SW 1271 (cell line): ENCODE measurements at regions not wholly inside any gene's neighbourhood (a gene's known extent, or its start where the extent isn't known, plus 50 kb on each side); places are given as distances from the start of the nearest gene placed in this dataset.
A peak's percentile ranks its signal among the peaks of the same experiment; 100 is the strongest.

Experiments
- DNase-seq, 2 experiments: peaks; one replicate each; lab custom pipeline; 2025; lab: John Stamatoyannopoulos, UW

DNA sequence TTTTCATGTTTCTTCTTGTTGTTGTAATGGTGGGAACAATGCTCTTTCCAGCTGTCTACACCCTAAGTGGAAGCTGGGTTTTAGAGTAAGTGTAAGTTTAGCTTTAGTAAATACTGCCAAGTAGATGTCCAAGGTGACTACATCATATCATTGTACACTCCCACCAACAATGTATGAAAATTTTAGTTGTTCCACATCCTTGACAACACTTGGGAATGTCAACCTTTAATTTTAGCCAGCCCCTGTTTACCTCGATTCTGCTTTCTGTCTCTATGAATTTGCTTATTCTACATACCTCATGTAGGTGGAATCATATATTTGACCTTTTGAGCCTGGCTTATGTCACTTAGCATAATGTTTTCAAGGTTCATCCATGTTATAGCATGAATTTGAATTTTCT lies 93.0 kb downstream of the MTPAP start:
- DNase-seq, result no peak

DNA sequence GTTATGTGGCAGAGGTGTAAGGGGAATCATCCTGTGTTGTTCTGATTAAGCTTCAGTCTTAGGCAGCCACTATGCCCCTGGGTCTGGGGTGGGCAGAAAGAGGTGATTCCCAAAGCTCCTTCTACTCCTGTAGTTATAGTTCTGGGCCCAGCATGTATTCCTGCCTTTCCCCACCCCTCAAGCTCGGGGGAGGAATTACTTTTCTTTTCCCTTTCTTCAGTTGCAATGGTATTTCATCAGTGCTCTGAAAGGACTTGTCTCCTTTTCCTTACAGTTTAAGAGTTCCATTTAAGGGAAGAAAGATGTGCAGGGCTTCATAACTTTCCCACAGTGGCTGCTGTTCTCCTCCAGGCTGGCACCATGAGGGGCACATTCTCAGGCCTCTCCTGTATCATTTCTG lies 94.2 kb downstream of the MTPAP start:
- DNase-seq, result no peak

- DNase-seq, result no peak
Observed at GRCh38 chr10:30248728-30249127, 100.3 kb downstream of the MTPAP start.

GRCh38 chr10:30247704-30248103 lies 101.4 kb downstream of the MTPAP start:
- no peak for DNase-seq

GRCh38 chr10:30241422-30242110 lies 107.5 kb downstream of the MTPAP start:
- DNase-seq, result no peak

- no peak for DNase-seq
Observed at GRCh38 chr10:30238836-30239235, 110.2 kb downstream of the MTPAP start.

DNA sequence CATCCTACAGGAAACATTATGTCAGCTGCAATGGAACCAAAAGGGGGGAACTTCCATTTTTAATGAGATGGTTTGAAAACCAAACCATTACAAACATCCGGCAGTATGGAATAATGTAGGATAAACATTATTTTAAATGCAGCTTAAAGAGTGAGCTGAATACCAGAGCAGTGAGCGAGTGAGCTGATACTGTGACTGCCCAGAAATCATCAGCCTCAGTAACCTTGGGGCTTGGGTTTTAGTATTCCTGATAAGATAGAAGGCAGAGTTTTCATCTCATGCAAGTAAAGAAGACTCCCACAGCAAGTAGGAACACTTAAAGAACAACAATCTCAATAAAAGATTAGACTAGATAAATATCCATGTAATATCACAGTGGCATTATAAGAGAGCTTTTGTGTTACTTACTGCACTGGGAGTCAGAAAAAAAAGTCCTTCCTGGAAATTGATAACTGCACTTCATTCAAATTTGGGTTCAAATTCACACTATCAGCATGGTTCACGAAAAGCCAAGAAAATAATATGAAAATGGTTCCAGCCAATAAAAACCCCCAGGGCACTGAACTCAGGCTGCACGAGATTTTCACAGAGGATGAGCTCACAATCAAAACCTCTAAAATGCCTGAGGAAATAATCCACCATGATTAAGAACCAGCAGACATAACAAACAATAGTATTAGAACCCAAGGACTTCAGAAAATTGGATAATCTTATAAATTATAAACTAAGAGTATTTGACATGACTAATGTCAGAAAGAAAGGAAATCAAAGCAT lies 115.7 kb downstream of the MTPAP start:
- DNase-seq, result no peak

DNA sequence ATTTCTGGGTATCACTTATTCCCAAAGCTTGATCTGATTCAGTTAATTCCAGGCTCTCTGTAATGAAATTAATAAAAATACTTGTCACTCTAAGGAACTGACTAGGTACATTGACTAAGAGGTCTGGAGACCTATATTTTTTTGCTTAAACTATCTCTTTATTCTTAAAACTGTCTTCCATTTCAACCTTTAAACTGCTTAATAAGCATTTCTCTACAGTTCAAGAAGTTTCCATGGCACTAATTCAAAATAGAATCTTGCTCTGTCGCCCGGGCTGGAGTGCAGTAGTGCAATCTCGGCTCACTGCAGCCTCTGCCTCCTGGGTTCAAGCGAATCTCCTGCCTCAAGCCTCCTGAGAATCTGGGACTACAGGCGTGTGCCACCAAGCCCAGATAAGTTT lies 117.4 kb downstream of the MTPAP start:
- DNase-seq, result no peak

DNA sequence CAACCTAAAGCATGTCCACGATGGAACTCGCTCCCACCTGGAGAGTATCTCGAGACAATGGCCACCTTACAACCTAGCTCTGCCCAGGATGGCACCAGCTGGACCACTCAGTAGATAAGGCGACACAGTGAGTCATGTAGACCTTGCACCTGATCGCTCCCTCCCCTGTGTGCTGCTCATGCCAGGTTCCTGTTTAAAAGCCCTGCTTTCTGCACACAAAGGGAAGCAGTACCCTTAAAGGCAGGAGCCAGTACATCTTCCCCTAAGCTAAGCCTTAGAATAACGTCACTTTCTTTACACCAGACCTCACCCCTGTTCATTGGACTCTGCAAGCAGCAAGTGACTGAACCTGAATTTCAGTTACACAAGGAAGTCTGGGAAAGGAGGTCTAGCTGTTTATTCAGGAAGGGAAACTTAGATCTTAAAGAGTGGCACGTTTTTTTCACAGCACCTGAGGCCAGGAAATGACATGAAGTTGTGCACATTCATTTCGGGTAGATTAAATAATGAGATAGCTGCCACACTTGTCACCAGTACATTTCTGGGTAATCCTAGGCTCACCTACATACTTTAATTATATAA lies 117.9 kb downstream of the MTPAP start:
- DNase-seq, result no peak

GRCh38 chr10:30229536-30229935 lies 119.5 kb downstream of the MTPAP start:
- DNase-seq, result no peak

DNA sequence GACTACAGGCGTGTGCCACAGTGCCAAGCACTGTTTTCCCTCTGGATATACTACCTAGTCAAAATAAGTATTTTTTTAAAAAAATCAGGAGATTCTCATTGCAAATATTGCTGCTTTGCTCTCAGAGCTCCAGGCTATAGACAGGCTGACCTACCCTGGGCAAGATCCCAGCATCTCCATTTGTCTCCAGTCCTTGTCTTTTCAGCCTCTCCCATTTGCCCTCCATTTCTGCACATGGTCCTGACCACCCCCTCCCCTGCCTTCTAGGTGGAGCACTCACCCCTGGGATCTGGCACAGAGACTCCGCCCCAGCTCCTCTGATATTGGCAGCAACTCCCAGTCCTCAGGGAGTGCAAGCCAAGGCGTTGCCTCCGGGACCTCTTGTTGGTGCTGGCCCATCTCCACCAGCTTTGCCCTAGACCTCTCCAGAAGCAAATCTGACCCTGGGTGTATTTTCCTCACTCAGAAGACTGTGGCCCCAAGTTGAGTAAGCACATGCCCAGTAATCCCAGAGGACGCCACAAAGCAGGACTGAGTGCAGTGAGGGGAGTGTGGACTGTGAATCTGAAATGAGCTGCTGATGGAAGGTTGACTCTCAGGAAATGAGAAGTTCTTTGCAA lies 120.6 kb downstream of the MTPAP start:
- DNase-seq, result no peak

DNA sequence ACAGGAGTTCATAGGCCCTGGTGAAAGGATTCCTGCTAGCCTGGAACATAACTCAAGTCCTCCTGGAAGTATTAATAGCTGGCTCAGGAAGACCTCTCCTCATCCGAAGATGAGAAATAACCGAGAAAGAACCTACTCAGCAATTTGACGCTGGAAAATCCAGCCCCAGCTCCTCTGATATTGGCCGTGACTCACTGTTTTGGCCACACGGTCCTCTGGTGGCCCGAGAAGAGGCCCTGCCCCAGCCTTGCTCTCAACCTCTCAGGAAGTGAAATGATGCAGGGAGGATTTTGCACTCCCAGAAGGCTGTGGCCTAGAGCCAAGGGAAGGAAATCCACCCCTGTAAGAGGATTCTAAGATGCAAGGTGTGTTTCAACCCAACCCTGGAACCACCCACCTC lies 121.6 kb downstream of the MTPAP start:
- no peak for DNase-seq

GRCh38 chr10:30219971-30220751 lies 128.9 kb downstream of the MTPAP start:
- no peak for DNase-seq

DNA sequence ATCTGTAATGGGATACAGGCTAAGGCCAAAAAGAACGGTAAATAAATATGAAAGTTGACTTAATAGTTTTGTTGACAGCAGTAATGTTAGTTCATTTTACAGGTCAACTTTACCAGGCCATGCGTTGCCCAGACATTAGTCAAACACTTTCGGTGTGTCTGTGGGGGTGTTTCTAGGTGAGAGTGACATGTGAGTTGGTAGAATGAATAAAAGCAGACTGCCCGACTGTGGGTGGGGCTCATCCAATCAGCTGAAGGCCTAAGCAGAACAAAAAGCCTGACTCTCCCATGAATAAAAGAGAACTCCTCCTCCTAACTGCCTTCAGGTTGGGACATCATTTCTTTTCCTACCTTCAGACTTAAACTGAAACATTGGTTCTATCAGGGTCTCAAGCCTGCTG lies 132.3 kb downstream of the MTPAP start:
- no peak for DNase-seq

DNA sequence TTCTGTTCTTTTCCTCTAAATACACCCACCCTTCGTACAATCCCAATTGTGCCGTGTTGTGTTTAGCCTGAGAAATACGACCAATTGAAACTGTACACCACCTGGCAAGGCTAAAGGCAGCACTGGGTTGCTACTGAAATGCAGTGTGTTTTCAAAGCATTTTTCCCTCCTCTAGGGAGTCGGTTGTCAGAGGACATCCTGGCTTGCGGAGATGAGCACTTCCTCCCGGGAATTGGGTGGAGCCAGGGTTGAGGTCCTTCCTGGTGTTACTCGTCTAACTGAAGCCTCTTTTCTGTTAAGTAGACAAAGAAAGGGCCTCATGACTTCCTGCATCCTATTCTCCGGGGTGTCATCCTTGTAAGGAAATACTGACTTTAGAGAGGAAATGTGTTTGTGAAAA lies 133.5 kb downstream of the MTPAP start:
- no peak for DNase-seq

GRCh38 chr10:30215141-30215540 lies 133.9 kb downstream of the MTPAP start:
- DNase-seq, result no peak

GRCh38 chr10:30210296-30210695 lies 138.8 kb downstream of the MTPAP start:
- no peak for DNase-seq

DNA sequence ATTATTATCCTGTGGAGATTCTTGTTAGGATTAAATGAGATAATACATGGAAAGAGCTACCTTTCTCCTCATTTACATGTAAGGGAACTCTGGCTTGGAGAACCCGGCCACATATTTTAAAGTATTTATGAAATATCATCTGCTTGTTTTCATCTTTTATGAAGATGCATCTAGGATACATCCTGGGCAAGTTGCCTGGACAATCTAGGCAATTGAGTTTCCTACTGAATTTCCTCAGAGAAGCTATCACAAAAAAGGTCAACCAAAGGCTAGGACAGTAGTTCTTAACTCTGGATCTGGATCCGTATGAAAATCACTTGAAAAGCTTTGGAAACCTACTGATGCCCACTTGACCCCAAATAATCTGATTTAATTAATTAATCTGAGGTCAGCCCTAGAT lies 140.7 kb downstream of the MTPAP start:
- DNase-seq, result no peak

DNA sequence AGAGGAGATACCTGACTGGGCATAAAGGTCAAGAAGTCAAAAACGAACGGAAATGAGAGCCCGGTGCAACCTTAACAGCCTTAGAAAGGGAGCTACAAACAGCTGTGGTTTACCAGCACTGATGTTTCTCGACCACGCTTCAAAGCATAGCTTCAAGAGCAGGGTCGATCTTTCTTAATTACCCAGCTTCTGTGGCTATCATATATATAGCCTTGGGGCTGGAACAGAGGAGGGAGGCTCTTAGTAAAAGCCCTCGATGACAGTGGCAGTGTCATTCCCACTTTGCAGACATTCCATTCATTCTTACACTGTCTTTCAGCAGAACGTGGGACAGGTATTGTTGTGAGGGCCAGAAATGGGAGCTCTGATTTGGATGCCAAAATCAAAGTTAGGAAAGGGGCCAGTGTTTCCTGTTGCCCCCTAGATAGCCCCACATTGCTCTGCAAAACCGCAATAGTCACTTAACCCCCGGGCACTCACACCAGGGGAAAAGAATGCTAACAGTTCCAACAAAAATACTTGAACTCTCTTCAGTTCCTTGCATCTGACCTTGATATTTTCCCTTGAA lies 141.5 kb downstream of the MTPAP start:
- DNase-seq, result peak in 1 of 2 experiments; percentile 68

GRCh38 chr10:30200017-30200415 lies 140.6 kb upstream of the JCAD start:
- DNase-seq, result no peak

DNA sequence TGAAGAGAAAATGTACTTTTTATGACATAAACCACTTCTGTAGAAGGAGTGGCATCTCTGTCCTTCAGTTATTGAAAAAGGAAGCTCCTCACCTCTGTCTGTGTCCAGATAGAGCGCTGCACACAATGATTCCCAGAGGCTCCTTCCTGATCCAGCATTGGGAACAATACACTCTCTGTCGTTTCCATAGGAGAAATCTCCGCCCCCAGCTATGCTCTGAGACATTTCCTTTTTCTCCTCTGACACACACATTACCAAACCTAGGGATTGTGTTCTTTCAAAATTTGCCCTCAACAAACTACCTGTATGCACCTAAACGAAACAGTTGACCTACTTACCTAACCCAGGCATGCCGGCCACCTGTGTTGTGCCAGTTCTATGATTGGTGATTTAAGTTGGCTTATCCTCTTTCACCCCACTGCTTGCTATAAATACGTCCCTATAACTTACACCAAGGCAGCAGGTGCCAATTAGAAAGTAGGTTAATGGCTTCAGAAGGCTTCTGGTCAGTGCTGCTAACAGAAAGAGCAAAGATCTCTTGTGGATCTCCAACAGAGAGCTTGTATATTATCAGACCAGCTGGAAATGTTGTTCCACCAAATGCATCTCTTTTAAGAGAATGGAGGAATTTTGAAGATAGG lies 140.1 kb upstream of the JCAD start:
- no peak for DNase-seq
